ENCODE measurements at regions not wholly inside any gene's neighbourhood (a gene's known extent, or its start where the extent isn't known, plus 50 kb on each side); places are given as distances from the start of the nearest gene placed in this dataset.

DNA sequence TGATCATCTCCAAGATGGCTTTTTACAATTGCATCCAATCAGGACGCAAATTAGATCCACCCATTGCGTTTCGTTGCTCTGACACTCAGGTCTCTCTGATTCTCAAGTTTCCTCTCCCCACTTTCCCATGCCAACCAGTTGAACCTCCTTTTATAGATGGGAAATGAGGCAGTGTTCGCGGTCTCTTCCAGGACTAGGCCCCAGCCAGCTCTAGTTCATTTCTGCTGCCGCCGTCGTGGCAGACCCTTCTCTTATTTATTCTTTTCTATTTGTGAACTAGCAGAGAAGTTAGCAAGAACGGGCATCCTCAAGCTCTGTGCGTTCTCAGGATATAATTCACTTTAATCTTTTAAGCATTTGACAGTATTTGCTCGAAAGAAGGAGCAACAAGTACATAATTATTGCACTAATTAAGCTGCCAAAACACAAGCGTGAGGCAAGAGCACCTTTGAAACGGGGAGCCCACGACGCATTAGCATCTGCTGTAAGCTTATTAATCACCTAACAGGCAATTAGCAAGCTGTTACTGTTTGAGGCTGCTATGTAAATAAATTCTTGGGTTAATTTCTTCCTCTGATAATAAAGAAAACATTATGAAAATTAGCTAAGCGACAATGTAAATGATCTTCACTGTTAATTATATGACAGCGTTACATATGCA lies 246.4 kb upstream of the TLE3 start:
- Mint-ChIP-seq H3K4me1 (ENCODE audit: low read depth) (no peaks in the 10 kb centered on the region), H3K27ac (no peak overlapping the region), H3K4me3 (no peak overlapping the region), H3K36me3 (ENCODE audit: low read depth) (no peaks in the 10 kb centered on the region), H3K27me3 (ENCODE audit: low read depth) (peaks cover 16% of the 10 kb centered on the region), H3K9me3 (no peaks in the 10 kb centered on the region)
- no peak for DNase-seq (ENCODE audit: low spot score)

DNA sequence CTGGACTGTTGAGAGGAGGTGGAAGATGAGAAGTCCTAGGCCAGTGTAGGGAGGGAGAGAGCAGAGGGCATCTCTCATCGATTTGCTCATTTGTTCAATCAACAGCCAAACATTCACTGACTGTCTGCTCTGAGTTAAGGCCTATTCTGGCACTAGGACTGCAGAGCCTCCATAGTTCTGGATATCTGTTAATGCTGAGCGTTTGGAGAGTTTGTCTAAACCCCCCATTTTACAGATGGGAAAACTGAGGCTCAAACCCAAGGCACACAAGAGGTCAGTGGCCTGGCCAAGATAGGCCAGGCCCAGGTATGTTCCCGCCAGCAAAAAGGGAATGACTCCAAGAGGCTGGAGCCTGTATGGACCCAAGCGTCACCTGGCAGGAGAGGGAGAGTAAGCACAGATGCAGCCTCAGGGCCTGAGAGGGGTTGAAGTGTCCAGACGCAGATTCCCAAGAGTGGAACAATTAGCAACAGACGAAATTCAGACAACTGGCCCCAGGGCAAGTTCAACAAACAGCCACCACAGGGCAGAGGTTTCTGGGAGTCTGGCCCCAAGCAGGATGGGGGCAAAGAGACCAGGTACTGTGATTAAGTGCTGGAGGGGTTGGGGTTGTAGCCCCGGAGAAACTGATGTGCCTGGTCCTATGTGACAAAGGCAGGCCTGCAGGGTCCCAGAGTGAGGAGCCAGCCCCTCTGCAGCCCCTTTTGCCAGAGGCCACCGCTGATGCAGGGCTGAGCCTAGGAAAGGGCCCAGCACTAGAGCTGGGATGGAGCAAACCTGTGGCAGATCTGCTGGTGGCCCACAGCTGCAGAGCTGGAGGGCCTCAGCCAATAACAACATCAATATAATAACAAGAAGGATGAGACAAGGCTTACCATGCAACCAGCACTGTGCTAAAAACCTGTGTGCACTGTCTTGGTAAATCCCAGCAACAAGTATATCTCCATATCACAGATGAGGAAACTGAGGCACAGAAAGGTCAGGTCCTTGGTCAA lies 245.1 kb upstream of the TLE3 start:
- Mint-ChIP-seq H3K4me1 (ENCODE audit: low read depth) (no peaks in the 10 kb centered on the region), H3K4me3 (no peak overlapping the region), H3K27me3 (ENCODE audit: low read depth) (peaks cover 7% of the 10 kb centered on the region), H3K36me3 (ENCODE audit: low read depth) (no peaks in the 10 kb centered on the region), H3K27ac (no peak overlapping the region), H3K9me3 (no peaks in the 10 kb centered on the region)
- no peak for DNase-seq (ENCODE audit: low spot score)

DNA sequence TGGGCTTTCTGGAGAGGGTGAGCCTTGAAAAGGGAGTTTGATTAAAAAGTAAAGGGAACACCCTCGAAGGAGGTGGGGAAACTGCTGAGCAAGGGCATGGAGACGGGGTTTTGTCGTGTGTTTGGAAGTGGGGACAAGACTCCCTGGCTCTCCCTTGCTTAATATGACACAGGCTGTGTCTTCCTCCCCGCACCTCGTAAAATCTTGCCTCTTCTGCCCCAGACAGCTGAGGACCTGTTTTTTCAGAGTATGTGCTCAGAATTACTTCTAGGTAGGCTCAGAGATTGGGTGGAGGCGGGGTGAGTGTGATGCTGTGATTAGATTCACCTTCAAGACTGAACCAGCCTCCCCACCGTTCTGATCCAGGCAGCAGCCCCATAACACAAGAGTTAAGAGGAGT lies 244.4 kb upstream of the TLE3 start:
- H3K27me3 Mint-ChIP-seq (ENCODE audit: low read depth) = peaks cover 7% of the 10 kb centered on the region
- H3K27ac Mint-ChIP-seq = no peak overlapping the region
- H3K36me3 Mint-ChIP-seq (ENCODE audit: low read depth) = no peaks in the 10 kb centered on the region
- no peak overlapping the region for H3K4me3 Mint-ChIP-seq
- no peaks in the 10 kb centered on the region for H3K9me3 Mint-ChIP-seq
- no peaks in the 10 kb centered on the region for H3K4me1 Mint-ChIP-seq (ENCODE audit: low read depth)
- DNase-seq (ENCODE audit: low spot score) = no peak

DNA sequence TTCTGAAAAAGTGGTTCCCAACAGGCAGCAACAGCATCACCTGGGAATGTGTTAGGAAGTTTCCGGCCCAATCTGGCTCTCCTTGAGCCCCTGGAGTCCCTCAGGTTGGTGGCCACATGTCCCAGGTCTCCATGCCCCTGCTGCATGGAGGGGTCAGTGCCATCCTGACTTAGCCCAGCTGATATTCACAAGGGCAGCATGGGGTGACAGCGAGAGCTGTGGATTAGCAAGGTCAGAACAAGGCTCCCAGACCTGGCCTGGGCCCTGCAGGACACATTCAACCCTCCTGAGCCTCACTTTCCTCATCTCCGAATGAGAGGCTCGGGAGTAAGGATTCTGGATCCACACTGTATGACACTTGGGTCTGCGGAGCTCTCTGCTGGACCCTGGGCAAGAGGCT lies 243.8 kb upstream of the TLE3 start:
- no peak overlapping the region for H3K27ac Mint-ChIP-seq
- H3K9me3 Mint-ChIP-seq = peaks cover 3% of the 10 kb centered on the region
- DNase-seq (ENCODE audit: low spot score) = no peak
- no peak overlapping the region for H3K4me3 Mint-ChIP-seq
- H3K27me3 Mint-ChIP-seq (ENCODE audit: low read depth) = peaks cover 7% of the 10 kb centered on the region
- no peaks in the 10 kb centered on the region for H3K4me1 Mint-ChIP-seq (ENCODE audit: low read depth)
- no peaks in the 10 kb centered on the region for H3K36me3 Mint-ChIP-seq (ENCODE audit: low read depth)

DNA sequence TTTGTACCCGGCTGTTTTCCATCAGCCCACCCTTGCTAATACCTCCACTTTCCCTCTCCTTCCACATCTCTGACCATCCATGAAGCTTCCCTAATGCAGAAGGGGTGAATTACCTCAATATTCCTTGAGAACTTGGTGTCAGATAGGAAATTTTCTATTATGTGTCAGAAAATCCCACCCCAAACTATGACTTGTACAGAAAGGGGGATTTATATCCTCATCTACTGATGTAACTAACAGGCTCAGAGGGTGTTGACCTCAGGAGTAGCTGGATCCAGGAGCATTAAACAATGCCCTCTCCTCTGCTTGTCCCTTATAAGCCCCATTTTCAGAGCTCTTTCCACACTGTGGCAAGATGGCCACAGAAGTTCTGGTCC lies 242.8 kb upstream of the TLE3 start:
- Mint-ChIP-seq H3K27me3 (ENCODE audit: low read depth) (peaks cover 12% of the 10 kb centered on the region), H3K4me3 (no peak overlapping the region), H3K27ac (no peak overlapping the region), H3K4me1 (ENCODE audit: low read depth) (no peaks in the 10 kb centered on the region), H3K9me3 (peaks cover 12% of the 10 kb centered on the region), H3K36me3 (ENCODE audit: low read depth) (no peaks in the 10 kb centered on the region)
- no peak for DNase-seq (ENCODE audit: low spot score)

DNA sequence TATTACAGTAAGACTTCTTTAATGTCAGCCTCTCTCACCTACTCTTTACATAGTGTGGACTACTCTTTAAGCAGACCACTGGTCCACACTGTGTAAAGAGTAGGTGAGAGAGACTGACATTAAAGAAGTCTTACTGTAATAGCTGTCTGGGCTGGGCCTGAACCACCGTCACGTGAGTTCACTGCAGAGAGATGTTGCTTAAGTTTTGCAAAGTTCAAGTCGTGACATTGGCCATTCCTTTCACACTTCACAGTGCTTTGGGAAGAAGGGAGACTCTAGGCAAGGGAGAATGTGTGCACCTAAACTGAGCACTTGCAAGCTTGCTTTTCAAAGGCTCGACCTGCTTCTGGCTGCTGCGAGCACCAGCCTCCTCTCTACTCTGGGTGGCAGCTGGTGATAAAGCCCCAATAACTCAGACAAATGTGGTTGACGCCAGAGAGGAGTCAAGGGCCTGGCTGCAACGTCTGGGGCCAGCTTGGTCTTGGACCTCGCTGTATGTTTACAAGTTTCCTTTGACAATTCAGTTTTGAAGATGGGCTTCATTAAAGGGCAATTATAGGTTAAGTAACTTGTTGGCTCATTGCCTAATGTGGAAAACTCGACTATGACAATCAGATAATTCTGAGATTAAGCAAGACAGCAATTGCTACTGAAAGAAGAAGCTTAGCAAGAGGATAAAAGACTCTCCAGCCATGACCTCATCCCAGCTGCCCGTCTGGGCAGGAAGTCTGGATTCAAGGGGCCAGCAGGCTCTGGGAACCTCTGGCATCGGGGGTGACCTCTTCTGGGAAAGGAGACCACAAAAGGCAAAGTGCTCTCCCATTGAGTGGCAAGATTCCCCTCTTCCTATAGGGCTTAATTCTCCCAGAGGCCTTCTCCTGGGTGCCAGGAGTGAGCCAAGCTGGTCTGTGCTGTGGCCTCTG lies 242.1 kb upstream of the TLE3 start:
- Mint-ChIP-seq H3K9me3 (peaks cover 19% of the 10 kb centered on the region), H3K36me3 (ENCODE audit: low read depth) (no peaks in the 10 kb centered on the region), H3K27me3 (ENCODE audit: low read depth) (peaks cover 8% of the 10 kb centered on the region), H3K4me1 (ENCODE audit: low read depth) (no peaks in the 10 kb centered on the region), H3K27ac (no peak overlapping the region), H3K4me3 (no peak overlapping the region)
- DNase-seq (ENCODE audit: low spot score) = no peak

DNA sequence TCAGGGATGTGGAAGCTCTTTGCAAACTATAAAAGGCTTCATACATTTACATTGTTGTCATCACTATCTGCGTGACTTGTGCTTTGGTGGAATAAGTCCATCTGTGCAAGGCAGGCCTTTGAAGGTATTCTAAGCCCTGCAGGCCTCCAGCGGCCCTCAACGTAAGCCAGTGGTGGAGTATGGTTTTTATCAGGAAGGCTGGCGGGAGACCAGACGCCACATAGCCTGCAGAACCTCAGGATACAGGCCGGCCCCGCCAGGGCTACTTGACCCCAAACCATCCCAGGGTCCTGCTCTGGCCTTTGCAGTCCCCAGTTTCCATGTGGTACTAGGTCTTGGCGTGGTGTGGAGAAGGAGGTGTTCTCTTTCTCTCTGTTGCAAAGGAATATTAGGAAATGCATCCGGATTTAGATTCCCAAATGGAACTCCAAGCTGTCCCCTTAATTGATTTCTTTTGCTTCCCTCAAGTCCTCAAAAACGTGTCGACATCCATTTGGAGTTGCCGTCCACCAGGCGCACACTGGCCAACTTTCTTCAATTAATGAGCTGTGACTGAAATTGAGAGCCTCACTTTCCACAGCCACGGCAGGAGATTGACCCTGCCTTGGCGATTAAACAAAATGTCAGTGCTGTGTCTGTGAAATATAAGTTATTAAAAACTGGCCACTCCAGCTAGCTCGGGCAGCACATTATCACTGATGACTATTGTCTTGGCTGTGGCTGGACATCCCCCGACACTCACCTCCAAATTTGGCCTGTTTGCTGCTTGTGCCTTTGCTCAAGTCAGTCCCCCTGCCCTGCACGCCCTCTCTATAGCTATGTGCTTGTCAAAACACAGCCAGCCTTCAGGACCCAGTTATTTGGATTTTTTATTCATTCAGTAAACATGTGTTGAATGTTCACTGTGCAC lies 239.8 kb upstream of the TLE3 start:
- Mint-ChIP-seq H3K9me3 (peaks cover 31% of the 10 kb centered on the region), H3K36me3 (ENCODE audit: low read depth) (peaks cover 3% of the 10 kb centered on the region)
- DNase-seq (ENCODE audit: low spot score) = no peak

DNA sequence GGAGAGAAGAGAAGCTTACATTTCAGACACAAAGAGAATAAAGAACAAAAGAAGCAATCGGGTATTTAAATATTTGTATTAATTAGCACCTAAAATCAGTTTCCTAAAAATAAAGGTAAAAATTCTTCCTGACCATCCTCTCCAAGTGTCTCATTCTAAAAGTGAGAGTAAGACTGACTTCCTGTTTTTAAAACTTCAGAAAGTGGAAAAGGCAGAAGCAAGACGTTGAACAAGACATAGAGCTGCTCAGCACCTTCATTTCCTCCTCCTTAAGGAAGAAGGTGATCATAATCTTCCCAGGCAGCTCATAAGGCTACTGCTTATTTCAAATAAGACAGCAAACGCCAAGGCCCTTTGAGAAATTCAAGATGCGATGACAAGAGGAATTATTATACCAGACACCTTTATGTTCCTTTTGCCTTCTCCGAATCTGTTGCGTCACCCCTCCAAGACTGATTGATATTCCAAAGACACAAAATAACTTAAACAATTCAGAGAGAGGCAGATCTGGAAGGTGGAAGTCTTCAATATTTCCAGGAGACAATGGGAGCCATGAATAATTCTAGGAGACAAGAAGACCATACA lies 238.8 kb upstream of the TLE3 start:
- H3K27me3 Mint-ChIP-seq (ENCODE audit: low read depth) = peaks cover 15% of the 10 kb centered on the region

More for the DNA sequence above, 239.8 kb upstream of the TLE3 start:
- Mint-ChIP-seq H3K27me3 (ENCODE audit: low read depth) (peaks cover 11% of the 10 kb centered on the region), H3K27ac (no peak overlapping the region), H3K4me1 (ENCODE audit: low read depth) (no peaks in the 10 kb centered on the region), H3K4me3 (no peak overlapping the region)

DNA sequence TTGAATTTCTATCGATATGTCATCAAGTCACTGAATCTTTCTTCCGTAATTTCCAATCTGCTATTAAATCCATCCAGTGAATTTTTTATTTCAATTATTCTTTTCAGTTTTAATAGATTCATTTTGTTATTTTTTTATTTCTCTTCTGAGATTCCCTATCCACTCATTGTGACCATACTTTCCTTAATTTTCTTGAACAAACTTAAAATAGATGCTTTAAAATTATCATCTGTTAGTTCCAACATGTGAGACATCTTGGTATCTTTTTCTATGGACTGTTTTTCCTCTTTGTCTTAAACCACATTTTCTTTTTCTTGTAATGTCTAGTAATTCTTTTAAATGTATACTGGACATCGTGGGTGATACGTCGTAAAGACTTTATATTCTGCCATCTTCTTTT lies 236.6 kb upstream of the TLE3 start:
- Mint-ChIP-seq H3K4me3 (no peak overlapping the region), H3K36me3 (ENCODE audit: low read depth) (peaks cover 3% of the 10 kb centered on the region), H3K9me3 (peaks cover 31% of the 10 kb centered on the region), H3K27me3 (ENCODE audit: low read depth) (peaks cover 29% of the 10 kb centered on the region), H3K4me1 (ENCODE audit: low read depth) (no peaks in the 10 kb centered on the region), H3K27ac (no peak overlapping the region)
- no peak for DNase-seq (ENCODE audit: low spot score)

More for the DNA sequence above, 238.8 kb upstream of the TLE3 start:
- Mint-ChIP-seq H3K36me3 (ENCODE audit: low read depth) (peaks cover 3% of the 10 kb centered on the region), H3K9me3 (peaks cover 31% of the 10 kb centered on the region), H3K4me1 (ENCODE audit: low read depth) (no peaks in the 10 kb centered on the region), H3K27ac (no peak overlapping the region), H3K4me3 (no peak overlapping the region)
- DNase-seq (ENCODE audit: low spot score) = no peak

DNA sequence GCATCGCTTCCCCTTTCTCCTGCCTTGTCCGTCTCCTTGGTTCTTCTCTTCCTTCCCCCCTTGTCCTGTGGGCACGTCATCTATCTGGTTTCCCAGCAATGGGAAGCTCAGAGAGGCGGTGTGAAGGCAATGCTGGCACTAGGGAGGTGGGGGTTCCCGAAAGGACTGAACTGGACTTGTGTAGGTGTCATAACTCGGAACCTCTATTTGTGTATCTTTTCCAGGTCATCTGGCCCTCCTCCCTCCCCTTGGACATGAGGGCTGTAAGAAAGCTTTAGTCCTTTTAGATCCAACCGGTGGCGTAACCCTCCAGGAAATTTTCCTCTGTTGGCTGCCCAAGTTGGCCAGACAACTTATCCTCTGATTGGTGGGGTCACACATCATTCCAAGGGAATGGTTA lies 231.5 kb upstream of the TLE3 start:
- Mint-ChIP-seq H3K4me3 (no peak overlapping the region), H3K27ac (no peak overlapping the region), H3K4me1 (ENCODE audit: low read depth) (no peaks in the 10 kb centered on the region), H3K9me3 (peaks cover 7% of the 10 kb centered on the region), H3K36me3 (ENCODE audit: low read depth) (no peaks in the 10 kb centered on the region), H3K27me3 (ENCODE audit: low read depth) (peaks cover 41% of the 10 kb centered on the region)
- DNase-seq (ENCODE audit: low spot score) = no peak

DNA sequence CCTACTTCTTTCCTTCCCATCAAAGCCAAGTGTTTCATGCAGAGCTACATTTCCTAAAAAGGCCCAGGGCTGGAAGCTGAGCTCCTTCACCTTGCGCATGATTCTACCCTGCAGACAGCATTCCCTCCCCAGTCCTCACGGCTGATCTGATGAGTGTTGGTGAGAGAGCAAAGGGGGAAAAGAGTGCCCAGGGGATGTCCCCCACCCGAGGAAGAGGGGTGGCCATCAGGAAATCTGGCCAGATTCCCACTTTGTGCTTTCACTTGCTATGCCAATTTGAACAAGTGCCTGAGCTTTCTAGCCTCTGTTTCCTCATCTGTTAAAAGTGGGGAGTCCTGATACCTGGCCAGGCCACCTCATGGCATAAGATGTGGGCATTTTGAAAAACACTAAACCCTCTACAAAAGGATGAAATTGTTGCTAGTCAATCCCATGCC lies 231.0 kb upstream of the TLE3 start:
- Mint-ChIP-seq H3K27me3 (ENCODE audit: low read depth) (peaks cover 37% of the 10 kb centered on the region), H3K4me1 (ENCODE audit: low read depth) (no peaks in the 10 kb centered on the region), H3K4me3 (no peak overlapping the region), H3K9me3 (peaks cover 2% of the 10 kb centered on the region), H3K36me3 (ENCODE audit: low read depth) (no peaks in the 10 kb centered on the region), H3K27ac (no peak overlapping the region)
- DNase-seq (ENCODE audit: low spot score) = no peak

DNA sequence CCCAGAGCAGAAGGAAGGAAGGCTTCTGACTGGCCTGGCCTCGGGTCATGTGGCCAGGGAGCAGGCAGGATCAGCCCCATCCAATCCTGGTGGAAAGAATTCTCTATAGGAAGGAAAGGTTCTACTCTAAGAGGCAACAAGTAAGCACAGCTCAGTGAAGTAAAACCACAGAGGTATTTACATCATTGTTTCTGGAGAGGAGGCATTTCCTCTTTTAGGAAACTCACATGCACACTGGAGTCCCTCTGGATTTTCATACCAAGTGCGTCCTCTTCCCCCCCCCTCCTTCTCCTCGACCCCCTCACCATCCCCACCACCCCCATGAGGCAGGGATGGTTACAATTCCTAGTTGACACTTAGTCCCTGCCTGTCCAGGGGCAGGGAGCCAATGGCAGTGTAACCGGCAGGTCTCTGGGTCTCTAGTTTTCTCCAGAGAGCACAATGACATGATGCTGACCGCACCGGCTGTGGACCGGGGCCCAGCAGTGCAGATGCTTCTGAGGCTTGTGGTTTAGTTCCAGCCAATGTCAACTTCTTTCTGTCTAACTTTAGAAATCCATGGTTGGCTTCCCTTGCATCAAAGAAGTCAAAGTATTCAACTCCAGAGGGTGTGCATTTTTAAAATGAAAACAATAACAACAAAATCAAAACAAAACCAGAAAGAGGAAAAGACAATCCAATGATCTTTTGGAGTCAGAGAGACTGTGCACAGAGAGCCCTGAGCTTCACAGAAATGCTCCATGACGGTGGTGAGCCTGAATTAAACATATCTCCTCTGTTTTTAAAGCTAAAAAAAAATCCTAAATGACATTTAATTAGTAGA lies 230.3 kb upstream of the TLE3 start:
- H3K4me1 Mint-ChIP-seq (ENCODE audit: low read depth) = no peaks in the 10 kb centered on the region
- no peak overlapping the region for H3K4me3 Mint-ChIP-seq
- no peak overlapping the region for H3K27ac Mint-ChIP-seq
- no peak for DNase-seq (ENCODE audit: low spot score)
- H3K9me3 Mint-ChIP-seq = no peaks in the 10 kb centered on the region
- H3K27me3 Mint-ChIP-seq (ENCODE audit: low read depth) = peaks cover 35% of the 10 kb centered on the region
- H3K36me3 Mint-ChIP-seq (ENCODE audit: low read depth) = no peaks in the 10 kb centered on the region
